ENCODE measurements at regions not wholly inside any gene's neighbourhood (a gene's known extent, or its start where the extent isn't known, plus 50 kb on each side); places are given as distances from the start of the nearest gene placed in this dataset.

DNA sequence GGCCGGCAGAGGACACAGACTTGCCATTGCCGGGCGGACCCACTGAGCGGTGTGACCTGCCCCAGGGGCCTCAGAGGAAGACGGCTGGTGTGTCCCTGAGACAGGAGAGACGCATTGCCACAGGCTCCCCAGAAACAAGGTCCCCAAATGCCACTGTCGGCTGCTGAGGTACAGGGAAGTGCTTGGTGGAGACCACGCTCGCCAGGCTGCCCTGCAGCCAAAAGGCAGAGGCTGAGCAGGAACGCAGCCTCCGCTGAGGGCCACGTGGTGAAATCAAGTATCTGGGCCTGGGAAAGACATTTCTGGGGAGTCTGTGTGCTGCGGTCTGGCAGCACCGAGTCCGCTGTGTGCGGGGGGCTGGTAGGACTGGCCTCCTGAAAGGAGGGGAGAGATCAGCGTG is 794.9 kb downstream of the BRD1 start:
- no peak for TF ChIP-seq EZH2phosphoT487 (conservative IDR thresholded peaks at IDR 0.05; ENCODE audit: low read length)
- TF ChIP-seq, protein P1, sequence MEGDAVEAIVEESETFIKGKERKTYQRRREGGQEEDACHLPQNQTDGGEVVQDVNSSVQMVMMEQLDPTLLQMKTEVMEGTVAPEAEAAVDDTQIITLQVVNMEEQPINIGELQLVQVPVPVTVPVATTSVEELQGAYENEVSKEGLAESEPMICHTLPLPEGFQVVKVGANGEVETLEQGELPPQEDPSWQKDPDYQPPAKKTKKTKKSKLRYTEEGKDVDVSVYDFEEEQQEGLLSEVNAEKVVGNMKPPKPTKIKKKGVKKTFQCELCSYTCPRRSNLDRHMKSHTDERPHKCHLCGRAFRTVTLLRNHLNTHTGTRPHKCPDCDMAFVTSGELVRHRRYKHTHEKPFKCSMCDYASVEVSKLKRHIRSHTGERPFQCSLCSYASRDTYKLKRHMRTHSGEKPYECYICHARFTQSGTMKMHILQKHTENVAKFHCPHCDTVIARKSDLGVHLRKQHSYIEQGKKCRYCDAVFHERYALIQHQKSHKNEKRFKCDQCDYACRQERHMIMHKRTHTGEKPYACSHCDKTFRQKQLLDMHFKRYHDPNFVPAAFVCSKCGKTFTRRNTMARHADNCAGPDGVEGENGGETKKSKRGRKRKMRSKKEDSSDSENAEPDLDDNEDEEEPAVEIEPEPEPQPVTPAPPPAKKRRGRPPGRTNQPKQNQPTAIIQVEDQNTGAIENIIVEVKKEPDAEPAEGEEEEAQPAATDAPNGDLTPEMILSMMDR (IDR thresholded peaks at IDR 0.05; ENCODE audit: insufficient read depth, low read length, poor library complexity, severe bottlenecking): no peak
